CD4-positive, alpha-beta T cell (primary cell): ENCODE measurements at regions not wholly inside any gene's neighbourhood (a gene's known extent, or its start where the extent isn't known, plus 50 kb on each side); places are given as distances from the start of the nearest gene placed in this dataset.
A peak's percentile ranks its signal among the peaks of the same experiment; 100 is the strongest.

ENCODE experiments used
- ATAC-seq: fragments of 200-7000 bp; cut with Tn5 transposase; one replicate; pipeline ENCODE4 v1.10.0; 2022; ENCODE audit warnings: mild to moderate bottlenecking; ENCODE audit not compliant: poor library complexity
- CTCF ChIA-PET: fragments of 350-600 bp; sonication (Branson Sonifier 250); formaldehyde crosslinking; loops from one replicate; lab custom pipeline; 2021; ENCODE audit warnings: antibody characterized with exemption, inconsistent platforms; lab: Charles Lee
- POLR2A ChIA-PET: fragments of 350-600 bp; sonication (Branson Sonifier 250); formaldehyde crosslinking; loops from one replicate; lab custom pipeline; 2021; ENCODE audit warnings: antibody characterized with exemption, inconsistent platforms; lab: Charles Lee
- DNase-seq, 14 experiments: peaks; one replicate each; pipeline ENCODE4 v3.0.0-alpha.2; 2013 to 2020; ENCODE audit warnings: mixed read lengths in 2 of 14
- H3K27ac ChIP-seq, 2 donors: one replicate each; pipeline versions ENCODE4 v1.5.1 to v1.7.0; 2013; ENCODE audit warnings: low read length in 2 of 2, low read depth in 1 of 2, mild to moderate bottlenecking in 1 of 2
- H3K27me3 ChIP-seq, 2 experiments: 1 replicate in 1 of 2; 2 replicates in 1 of 2; pipeline versions ENCODE4 v1.6.1 to v1.7.0; 2013; ENCODE audit warnings: low read length in 2 of 2, control low read depth in 1 of 2, mild to moderate bottlenecking in 1 of 2, moderate library complexity in 1 of 2; ENCODE audit not compliant: insufficient read depth in 2 of 2, control insufficient read depth in 1 of 2
- H3K36me3 ChIP-seq: one replicate; pipeline ENCODE4 v1.6.1; 2013; ENCODE audit warnings: low read length, control low read depth; ENCODE audit not compliant: insufficient read depth
- H3K4me1 ChIP-seq: one replicate; pipeline ENCODE4 v1.6.1; 2013; ENCODE audit warnings: low read length, control low read depth; ENCODE audit not compliant: insufficient read depth
- H3K4me3 ChIP-seq: one replicate; pipeline ENCODE4 v1.5.1; 2013; ENCODE audit warnings: mild to moderate bottlenecking, low read length, moderate library complexity
- H3K9me3 ChIP-seq, 2 experiments: 1 replicate in 1 of 2; 2 replicates in 1 of 2; pipeline versions ENCODE4 v1.6.1 to v1.7.0; 2013; ENCODE audit warnings: low read length in 2 of 2, mild to moderate bottlenecking in 2 of 2, control low read depth in 1 of 2, moderate library complexity in 1 of 2; ENCODE audit not compliant: control insufficient read depth in 1 of 2, insufficient read depth in 1 of 2
- H3K27ac Mint-ChIP-seq: one replicate; pipeline ENCODE4 v1.8.0; 2020; ENCODE audit warnings: mixed read lengths
- H3K27me3 Mint-ChIP-seq: one replicate; pipeline ENCODE4 v1.8.0; 2021; ENCODE audit warnings: mixed read lengths
- H3K36me3 Mint-ChIP-seq: one replicate; pipeline ENCODE4 v1.8.0; 2021; ENCODE audit warnings: low read depth, mixed read lengths
- H3K4me1 Mint-ChIP-seq: one replicate; pipeline ENCODE4 v1.8.0; 2021; ENCODE audit warnings: low read depth, mixed read lengths
- H3K4me3 Mint-ChIP-seq: one replicate; pipeline ENCODE4 v1.8.0; 2020; ENCODE audit warnings: mild to moderate bottlenecking, mixed read lengths
- H3K9me3 Mint-ChIP-seq: one replicate; pipeline ENCODE4 v1.8.0; 2020; ENCODE audit warnings: mixed read lengths
- intact Hi-C, 2 experiments: fragments of 100-400 bp; cut with DNase I in 1 of 2; cut with micrococcal nuclease in 1 of 2; formaldehyde crosslinking; loops; one replicate each; pipeline versions ENCODE4 v1.15.1 to v1.9.0; 2023 to 2025; cut with DNase I, micrococcal nuclease
- TF ChIP-seq, protein P1 (sequence below): fragments of 200-600 bp; IDR thresholded peaks from one replicate; pipeline ENCODE4 v1.8.0; 2022; ENCODE audit warnings: antibody characterized with exemption, mild to moderate bottlenecking

DNA sequence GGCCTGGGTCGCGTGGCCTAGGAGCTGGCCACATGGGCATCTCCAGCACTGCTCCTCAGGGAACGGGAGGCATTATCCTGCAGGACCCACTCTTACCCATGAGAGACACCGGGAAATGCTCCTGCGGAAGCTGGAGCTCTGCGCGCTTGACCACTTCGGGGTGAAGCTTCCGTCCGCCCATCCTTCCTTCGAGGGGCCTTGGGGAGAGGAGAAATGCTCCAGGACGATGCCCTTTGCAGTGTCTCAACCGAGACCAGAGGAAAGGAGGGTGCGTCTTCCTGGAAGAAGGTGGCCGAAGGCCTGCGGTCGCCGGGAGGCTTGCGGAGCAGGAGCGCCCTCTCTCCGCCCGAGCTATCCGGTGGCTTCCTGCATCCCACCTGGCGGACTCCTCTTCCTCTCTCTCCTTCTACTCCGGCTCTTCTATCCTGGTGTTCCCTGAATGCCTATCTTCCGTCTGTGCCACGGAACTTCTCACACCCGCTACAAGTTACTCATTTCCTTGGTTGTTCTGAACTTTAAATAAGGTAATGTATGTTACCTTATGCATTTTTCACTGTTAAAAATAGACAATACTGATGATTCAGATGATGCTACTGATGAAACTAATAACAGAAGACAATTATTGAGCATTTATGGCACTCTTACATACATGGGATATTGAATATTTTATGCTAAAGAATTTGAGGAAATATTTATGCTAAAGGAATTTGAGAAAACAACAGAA is 91.4 kb downstream of the PRKAB2 start:
- peaks cover 47% of the 10 kb centered on the region for H3K4me1 ChIP-seq
- DNase-seq = peak in 1 of 14 experiments; percentile 12
- Mint-ChIP-seq H3K4me1 (peaks cover 45% of the 10 kb centered on the region), H3K4me3 (peak overlapping the region; percentile 79), H3K9me3 (no peaks in the 10 kb centered on the region), H3K27me3 (peaks cover 82% of the 10 kb centered on the region), H3K27ac (no peak overlapping the region), H3K36me3 (peaks cover 10% of the 10 kb centered on the region)
- intact Hi-C loops = loop anchor here in 1 of 2 experiments (5.0 kb wide), 1 partner anchor 161 kb away; the partner anchor contains the start of gene CHD1L
- no peak overlapping the region for H3K27ac ChIP-seq
- peak overlapping the region; percentile 54 for H3K4me3 ChIP-seq
- TF ChIP-seq, protein P1, sequence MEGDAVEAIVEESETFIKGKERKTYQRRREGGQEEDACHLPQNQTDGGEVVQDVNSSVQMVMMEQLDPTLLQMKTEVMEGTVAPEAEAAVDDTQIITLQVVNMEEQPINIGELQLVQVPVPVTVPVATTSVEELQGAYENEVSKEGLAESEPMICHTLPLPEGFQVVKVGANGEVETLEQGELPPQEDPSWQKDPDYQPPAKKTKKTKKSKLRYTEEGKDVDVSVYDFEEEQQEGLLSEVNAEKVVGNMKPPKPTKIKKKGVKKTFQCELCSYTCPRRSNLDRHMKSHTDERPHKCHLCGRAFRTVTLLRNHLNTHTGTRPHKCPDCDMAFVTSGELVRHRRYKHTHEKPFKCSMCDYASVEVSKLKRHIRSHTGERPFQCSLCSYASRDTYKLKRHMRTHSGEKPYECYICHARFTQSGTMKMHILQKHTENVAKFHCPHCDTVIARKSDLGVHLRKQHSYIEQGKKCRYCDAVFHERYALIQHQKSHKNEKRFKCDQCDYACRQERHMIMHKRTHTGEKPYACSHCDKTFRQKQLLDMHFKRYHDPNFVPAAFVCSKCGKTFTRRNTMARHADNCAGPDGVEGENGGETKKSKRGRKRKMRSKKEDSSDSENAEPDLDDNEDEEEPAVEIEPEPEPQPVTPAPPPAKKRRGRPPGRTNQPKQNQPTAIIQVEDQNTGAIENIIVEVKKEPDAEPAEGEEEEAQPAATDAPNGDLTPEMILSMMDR = no peak
- ChIA-PET CTCF (no interaction called here), POLR2A (interaction anchor here (1.0 kb wide), 1 partner anchor 9 kb away, joined by 3 read pairs; no protein-coding TSS in a partner anchor)
- H3K27me3 ChIP-seq = peaks cover 47 to 50% of the 10 kb centered on the region in 2 experiments
- no peak for ATAC-seq
- H3K9me3 ChIP-seq = peaks cover 0 to 40% of the 10 kb centered on the region in 2 experiments
- no peaks in the 10 kb centered on the region for H3K36me3 ChIP-seq

DNA sequence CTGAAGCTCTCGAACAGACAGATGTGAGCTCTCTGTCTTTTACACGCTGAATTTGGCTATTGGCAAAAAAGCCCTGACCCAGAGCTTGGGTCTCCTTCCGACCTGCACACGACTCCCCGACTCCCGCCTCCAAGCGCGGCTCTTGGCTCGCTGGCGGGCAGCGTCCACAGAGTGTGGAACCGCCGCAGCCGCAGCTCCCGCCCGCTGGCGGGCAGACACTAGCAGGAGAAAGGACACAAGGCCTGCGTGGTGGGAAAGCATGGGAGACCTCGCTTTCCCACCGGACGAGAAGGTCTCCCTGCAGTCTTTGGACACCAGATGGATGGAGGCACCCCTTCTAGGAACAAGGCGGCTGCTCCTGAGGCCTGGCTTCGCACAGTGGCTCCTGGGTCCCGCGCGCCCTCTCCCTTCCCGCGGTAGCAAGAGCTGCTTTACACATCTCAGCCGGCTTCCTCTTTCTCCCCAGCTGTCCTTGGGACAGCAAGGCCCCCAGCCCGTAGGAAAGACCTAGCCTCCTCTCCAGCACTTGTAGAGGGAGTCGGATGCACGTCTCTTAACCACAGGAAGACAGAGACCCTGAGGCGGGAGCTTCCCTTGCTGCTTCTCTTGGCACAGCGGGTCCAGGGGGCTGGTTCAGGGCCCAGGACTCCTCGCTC is 92.1 kb downstream of the PRKAB2 start:
- H3K9me3 Mint-ChIP-seq = no peaks in the 10 kb centered on the region
- H3K27me3 ChIP-seq = peaks cover 48 to 56% of the 10 kb centered on the region in 2 experiments
- POLR2A ChIA-PET = interaction anchor here (1.0 kb wide), 1 partner anchor 9 kb away, joined by 3 read pairs; no protein-coding TSS in a partner anchor
- no peak for ATAC-seq
- H3K4me1 ChIP-seq = peaks cover 46% of the 10 kb centered on the region
- H3K27me3 Mint-ChIP-seq = peaks cover 89% of the 10 kb centered on the region
- no peaks in the 10 kb centered on the region for H3K36me3 ChIP-seq
- TF ChIP-seq, protein P1 = no peak
- peak in 3 of 14 experiments; percentile 16 to 40 (median 29) for DNase-seq
- no peak overlapping the region for H3K27ac Mint-ChIP-seq
- H3K9me3 ChIP-seq = peaks cover 0 to 37% of the 10 kb centered on the region in 2 experiments
- intact Hi-C loops = loop anchor here in 1 of 2 experiments (5.0 kb wide), 1 partner anchor 162 kb away; the partner anchor contains the start of gene CHD1L
- peak overlapping the region; percentile 54 for H3K4me3 ChIP-seq
- peaks cover 10% of the 10 kb centered on the region for H3K36me3 Mint-ChIP-seq
- H3K4me3 Mint-ChIP-seq = peak overlapping the region; percentile 79
- peaks cover 45% of the 10 kb centered on the region for H3K4me1 Mint-ChIP-seq
- H3K27ac ChIP-seq = no peak overlapping the region
- CTCF ChIA-PET = no interaction called here

DNA sequence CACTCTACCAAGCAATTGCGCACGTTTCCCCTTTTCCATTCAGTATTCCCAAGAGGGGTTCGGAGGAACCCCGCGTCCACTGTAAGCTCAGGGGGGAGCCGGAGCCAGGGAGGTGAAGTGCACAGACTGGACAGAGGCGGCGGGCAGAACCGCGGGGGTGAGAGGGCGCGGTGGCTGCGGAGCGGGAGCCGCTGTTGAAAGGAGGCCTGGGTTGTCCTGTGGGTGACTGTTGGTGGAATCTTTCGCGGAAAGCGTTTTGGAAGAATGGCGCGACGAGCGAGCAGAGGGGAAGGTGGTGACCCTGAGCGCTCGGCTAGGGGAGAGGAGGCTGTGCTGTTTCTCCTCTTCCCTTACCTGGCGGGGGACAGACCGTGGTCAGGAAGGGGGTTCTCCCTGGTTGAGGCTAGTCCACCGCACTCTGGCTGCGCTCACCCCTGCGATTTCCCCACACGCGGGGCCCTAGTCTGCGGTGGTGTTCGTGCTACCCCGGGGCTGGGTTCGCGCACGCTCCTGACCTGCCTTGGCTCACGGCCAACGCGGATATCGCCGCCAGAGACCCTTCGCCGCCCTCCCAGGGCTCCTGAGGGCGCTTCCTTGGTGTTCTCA is 92.8 kb downstream of the PRKAB2 start:
- H3K27me3 Mint-ChIP-seq = peaks cover 89% of the 10 kb centered on the region
- Histone ChIP-seq H3K9me3 (peaks cover 0 to 36% of the 10 kb centered on the region in 2 experiments), H3K27ac (no peak overlapping the region), H3K4me3 (peak overlapping the region; percentile 54), H3K36me3 (no peaks in the 10 kb centered on the region), H3K27me3 (peaks cover 48 to 59% of the 10 kb centered on the region in 2 experiments), H3K4me1 (peaks cover 40% of the 10 kb centered on the region)
- ATAC-seq = no peak
- peaks cover 5% of the 10 kb centered on the region for H3K36me3 Mint-ChIP-seq
- peaks cover 39% of the 10 kb centered on the region for H3K4me1 Mint-ChIP-seq
- POLR2A ChIA-PET = interaction anchor here (1.0 kb wide), 1 partner anchor 10 kb away, joined by 3 read pairs; no protein-coding TSS in a partner anchor
- CTCF ChIA-PET = no interaction called here
- no peak overlapping the region for H3K27ac Mint-ChIP-seq
- intact Hi-C loops = loop anchor here in 1 of 2 experiments (5.0 kb wide), 1 partner anchor 163 kb away; the partner anchor contains the start of gene CHD1L
- peak overlapping the region; percentile 79 for H3K4me3 Mint-ChIP-seq
- no peaks in the 10 kb centered on the region for H3K9me3 Mint-ChIP-seq
- peak in 3 of 14 experiments; percentile 16 to 58 (median 56) for DNase-seq
- TF ChIP-seq, protein P1 = no peak
